Activated B cell treated with CpG ODN at 0.5 μM for 24 hours (primary cell): ENCODE measurements at regions not wholly inside any gene's neighbourhood (a gene's known extent, or its start where the extent isn't known, plus 50 kb on each side); places are given as distances from the start of the nearest gene placed in this dataset.
"Not testable (repeated sequence)": the region's sequence is repeated elsewhere in the genome, so short reads cannot be mapped to it uniquely, and the experiment has no call there.

Source experiments
- ATAC-seq: fragments of 200-7000 bp; cut with Tn5 transposase; one replicate; pipeline ENCODE4 v1.10.0; 2021; ENCODE audit warnings: low read depth, mild to moderate bottlenecking, moderate library complexity
- CTCF ChIA-PET: fragments of 350-600 bp; sonication (Branson Sonifier 250); formaldehyde crosslinking; loops from one replicate; lab custom pipeline; 2021; ENCODE audit warnings: antibody characterized with exemption; lab: Charles Lee
- POLR2A ChIA-PET: fragments of 350-600 bp; sonication (Branson Sonifier 250); formaldehyde crosslinking; loops from one replicate; lab custom pipeline; 2021; ENCODE audit warnings: antibody characterized with exemption; lab: Charles Lee
- DNase-seq: peaks from one replicate; pipeline ENCODE4 v3.0.0; 2022
- H3K27ac Mint-ChIP-seq: one replicate; pipeline ENCODE4 v1.8.0; 2020; ENCODE audit warnings: mixed read lengths
- H3K27me3 Mint-ChIP-seq: one replicate; pipeline ENCODE4 v1.8.0; 2021; ENCODE audit warnings: mixed read lengths
- H3K36me3 Mint-ChIP-seq: one replicate; pipeline ENCODE4 v1.8.0; 2021; ENCODE audit warnings: low read depth, mixed read lengths
- H3K4me1 Mint-ChIP-seq: one replicate; pipeline ENCODE4 v1.8.0; 2021; ENCODE audit warnings: mixed read lengths
- H3K4me3 Mint-ChIP-seq: one replicate; pipeline ENCODE4 v1.8.0; 2020; ENCODE audit warnings: mild to moderate bottlenecking, mixed read lengths
- H3K9me3 Mint-ChIP-seq: one replicate; pipeline ENCODE4 v1.8.0; 2020; ENCODE audit warnings: mixed read lengths
- CTCF ChIP-seq: fragments of 200-600 bp; IDR thresholded peaks from one replicate; pipeline ENCODE4 v1.8.0; 2022; ENCODE audit warnings: antibody characterized with exemption, mild to moderate bottlenecking
- intact Hi-C: fragments of 100-400 bp; cut with micrococcal nuclease; formaldehyde crosslinking; loops from one replicate; pipeline ENCODE4 v1.15.1; 2024

GRCh38 chr5:91770400-91770799 is 387.3 kb upstream of the ARRDC3 start:
- no peaks in the 10 kb centered on the region for H3K27me3 Mint-ChIP-seq
- no peak overlapping the region for H3K27ac Mint-ChIP-seq
- no peak for ATAC-seq
- CTCF ChIA-PET: no interaction called here
- DNase-seq: no peak
- H3K36me3 Mint-ChIP-seq: no peaks in the 10 kb centered on the region
- no peaks in the 10 kb centered on the region for H3K9me3 Mint-ChIP-seq
- TF ChIP-seq CTCF: no peak
- H3K4me1 Mint-ChIP-seq: no peaks in the 10 kb centered on the region
- intact Hi-C loops: no loop called here
- POLR2A ChIA-PET: no interaction called here
- H3K4me3 Mint-ChIP-seq: no peak overlapping the region

- H3K27me3 Mint-ChIP-seq, ATAC-seq, H3K27ac Mint-ChIP-seq, intact Hi-C loops, CTCF ChIA-PET, DNase-seq, H3K4me1 Mint-ChIP-seq, H3K9me3 Mint-ChIP-seq, POLR2A ChIA-PET, H3K4me3 Mint-ChIP-seq, H3K36me3 Mint-ChIP-seq: not testable (repeated sequence)
These were observed 374.3 kb upstream of the ARRDC3 start for GRCh38 chr5:91757383-91757782.

GRCh38 chr5:91754990-91755389 is 371.9 kb upstream of the ARRDC3 start:
- H3K27me3 Mint-ChIP-seq: no peaks in the 10 kb centered on the region
- H3K36me3 Mint-ChIP-seq: no peaks in the 10 kb centered on the region
- intact Hi-C loops: no loop called here
- H3K4me3 Mint-ChIP-seq: no peak overlapping the region
- DNase-seq (no peak), ATAC-seq (no peak)
- H3K27ac Mint-ChIP-seq: no peak overlapping the region
- no peak for TF ChIP-seq CTCF
- H3K9me3 Mint-ChIP-seq: peaks cover 3% of the 10 kb centered on the region
- ChIA-PET CTCF (no interaction called here), POLR2A (no interaction called here)
- H3K4me1 Mint-ChIP-seq: no peaks in the 10 kb centered on the region

GRCh38 chr5:91744470-91744869 is 361.4 kb upstream of the ARRDC3 start:
- H3K9me3 Mint-ChIP-seq, DNase-seq, H3K27ac Mint-ChIP-seq, H3K36me3 Mint-ChIP-seq, POLR2A ChIA-PET, ATAC-seq, H3K4me3 Mint-ChIP-seq, H3K4me1 Mint-ChIP-seq, CTCF ChIA-PET, H3K27me3 Mint-ChIP-seq, intact Hi-C loops: not testable (repeated sequence)

- CTCF ChIA-PET: no interaction called here
- Mint-ChIP-seq H3K4me3 (no peak overlapping the region), H3K27ac (no peak overlapping the region), H3K4me1 (no peaks in the 10 kb centered on the region), H3K27me3 (no peaks in the 10 kb centered on the region), H3K36me3 (no peaks in the 10 kb centered on the region), H3K9me3 (no peaks in the 10 kb centered on the region)
- intact Hi-C loops: no loop called here
- ATAC-seq: no peak
- POLR2A ChIA-PET: no interaction called here
- DNase-seq: no peak
- TF ChIP-seq CTCF: no peak
These were observed 359.4 kb upstream of the ARRDC3 start for GRCh38 chr5:91742550-91742949.

- no peak for ATAC-seq
- Mint-ChIP-seq H3K36me3 (no peaks in the 10 kb centered on the region), H3K27me3 (no peaks in the 10 kb centered on the region), H3K4me3 (no peak overlapping the region), H3K4me1 (no peaks in the 10 kb centered on the region), H3K9me3 (no peaks in the 10 kb centered on the region), H3K27ac (no peak overlapping the region)
- no peak for DNase-seq
- ChIA-PET CTCF (no interaction called here), POLR2A (no interaction called here)
- no peak for TF ChIP-seq CTCF
- intact Hi-C loops: no loop called here
These were observed 358.8 kb upstream of the ARRDC3 start for GRCh38 chr5:91741764-91742505.
